ENCODE measurements at regions not wholly inside any gene's neighbourhood (a gene's known extent, or its start where the extent isn't known, plus 50 kb on each side); places are given as distances from the start of the nearest gene placed in this dataset.
A peak's percentile ranks its signal among the peaks of the same experiment; 100 is the strongest.

DNA sequence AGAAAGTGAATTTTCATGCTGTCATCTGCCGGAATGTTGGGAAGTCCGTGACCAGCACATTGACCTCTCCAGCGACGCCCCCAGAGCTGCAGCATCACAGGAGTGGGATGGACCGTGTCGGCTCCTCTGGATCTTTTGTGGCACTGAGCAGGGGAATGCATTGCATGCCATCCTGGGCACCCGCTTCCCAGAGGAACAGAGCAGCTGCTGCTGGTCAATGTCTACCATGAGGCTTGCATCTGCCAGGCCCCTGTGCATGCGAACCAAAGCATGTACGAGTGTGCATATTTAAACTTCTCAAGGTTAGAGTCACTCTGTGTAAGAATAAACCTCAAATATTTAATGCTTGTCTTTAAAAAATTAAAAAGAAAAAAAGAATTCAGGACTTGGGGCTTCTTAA lies 414.8 kb downstream of the GADD45G start:
- DNase-seq (ENCODE audit: low read depth in 2 of 2), result no peak

DNA sequence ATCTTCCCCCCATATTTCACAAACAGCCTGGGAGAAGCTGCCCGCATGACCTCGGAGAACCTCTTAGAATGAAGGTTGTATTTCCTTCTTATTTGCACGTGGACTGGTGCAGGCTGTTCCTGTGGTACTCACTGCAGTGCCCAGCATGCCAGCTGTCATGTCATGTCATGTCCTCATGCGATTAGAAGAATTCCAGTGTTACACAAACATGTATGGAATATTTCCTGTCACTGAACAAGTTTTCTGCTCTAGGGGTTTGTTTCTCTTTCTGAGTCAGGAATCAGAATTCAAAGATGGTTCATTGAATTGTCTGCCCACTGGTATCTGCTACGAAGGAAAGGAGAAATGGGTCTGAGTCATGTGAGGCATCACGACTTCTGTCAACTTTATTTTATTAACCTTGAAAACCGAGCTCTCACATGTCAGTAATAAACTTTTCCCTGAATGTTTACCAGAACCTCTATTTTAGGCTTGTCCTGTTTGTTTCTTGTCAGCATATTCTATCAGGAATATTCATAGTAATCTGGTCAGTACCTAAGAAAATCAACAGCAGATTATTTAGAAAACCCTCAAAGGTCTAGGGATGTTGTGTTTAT lies 415.6 kb downstream of the GADD45G start:
- no peak for DNase-seq (ENCODE audit: low read depth in 2 of 2)

DNA sequence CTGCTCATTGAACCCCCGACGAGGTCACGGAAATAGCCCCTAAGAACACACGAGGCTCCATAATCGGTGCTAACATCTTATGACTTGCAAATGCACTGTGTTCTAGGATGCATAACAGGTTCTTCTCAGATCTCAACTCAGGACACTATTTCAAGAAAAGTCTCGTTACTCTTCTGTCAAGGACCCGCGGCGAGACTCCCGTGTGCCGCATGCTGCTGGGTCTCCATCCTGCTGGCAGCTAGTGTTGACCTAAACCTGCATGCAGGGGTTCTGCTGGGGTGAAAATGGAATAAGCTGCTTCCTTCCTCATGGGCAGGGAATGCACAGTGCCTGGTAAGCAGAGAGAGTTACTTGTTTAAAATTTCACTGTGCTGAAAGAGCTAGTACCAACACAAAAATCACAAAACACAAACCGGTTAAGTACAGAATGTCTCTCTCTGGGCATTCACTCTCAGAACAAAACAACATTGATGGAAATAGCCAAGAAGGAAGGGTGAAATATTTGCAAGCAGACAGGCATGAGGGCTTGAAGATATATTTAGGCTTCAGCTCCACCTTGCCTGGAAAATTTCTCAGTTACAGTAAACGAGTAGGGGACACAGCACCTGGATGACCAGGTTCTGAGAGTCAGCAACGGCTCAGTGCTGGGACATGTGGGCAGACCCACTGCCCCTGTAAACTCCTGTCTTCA lies 416.5 kb downstream of the GADD45G start:
- DNase-seq (ENCODE audit: low read depth in 2 of 2), result no peak

DNA sequence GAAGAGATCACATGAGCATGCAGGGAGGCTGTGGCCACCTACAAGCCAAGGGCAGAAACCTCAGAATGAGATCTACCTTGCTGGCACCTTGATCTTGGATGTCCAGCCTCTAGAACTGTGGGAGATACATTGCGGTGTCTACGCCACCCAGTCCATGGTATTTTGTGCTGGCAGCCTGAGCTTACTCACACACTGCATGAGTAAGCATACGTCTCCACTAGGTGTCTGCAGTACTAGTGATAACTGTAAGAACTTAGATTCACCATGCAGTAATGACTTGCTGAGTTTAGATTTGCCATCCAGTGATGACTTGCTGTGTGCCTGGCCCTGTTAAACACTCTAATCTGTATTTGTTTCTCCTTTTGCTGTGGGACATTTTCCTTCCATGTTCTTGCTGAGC lies 417.7 kb downstream of the GADD45G start:
- no peak for DNase-seq (ENCODE audit: low read depth in 2 of 2)

DNA sequence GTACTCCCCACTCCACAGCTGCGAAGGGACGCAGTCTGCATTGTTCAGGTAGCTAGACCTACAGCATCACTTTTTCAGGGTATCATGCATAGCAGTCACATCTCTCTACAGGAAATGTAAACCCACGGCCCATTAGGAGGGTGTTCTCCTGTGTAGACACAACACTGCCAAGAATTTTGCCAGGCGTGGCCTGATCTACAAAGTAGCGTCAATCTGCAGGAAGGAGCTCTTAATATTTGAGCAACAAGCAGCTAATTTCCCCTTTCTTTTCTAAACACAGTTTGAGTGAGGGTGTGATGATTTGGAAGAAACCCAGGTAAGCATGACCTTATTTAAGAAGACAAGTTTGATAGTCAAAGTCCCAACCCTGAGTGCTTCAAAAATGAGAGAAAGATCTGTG lies 419.0 kb downstream of the GADD45G start:
- DNase-seq (ENCODE audit: low read depth in 2 of 2), result no peak

DNA sequence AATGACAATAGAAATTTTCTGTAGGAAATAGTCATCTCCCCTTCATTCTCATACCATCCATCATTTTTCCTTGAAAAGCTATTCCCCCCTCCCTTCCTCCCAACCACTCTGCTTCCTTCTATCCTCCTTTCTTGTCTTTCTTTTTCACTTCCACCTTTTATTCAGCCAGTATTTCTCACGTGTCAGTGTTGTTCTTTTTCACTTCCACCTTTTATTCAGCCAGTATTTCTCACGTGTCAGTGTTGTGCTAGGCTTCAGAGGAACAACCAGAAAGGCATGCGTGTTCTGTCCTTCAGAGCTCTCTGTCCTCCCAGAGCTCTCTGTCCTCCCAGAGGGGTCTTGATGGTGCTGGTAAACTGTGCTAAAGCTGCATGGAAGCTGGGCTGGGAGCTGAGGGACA lies 419.6 kb downstream of the GADD45G start:
- DNase-seq (ENCODE audit: low read depth in 2 of 2), result no peak

DNA sequence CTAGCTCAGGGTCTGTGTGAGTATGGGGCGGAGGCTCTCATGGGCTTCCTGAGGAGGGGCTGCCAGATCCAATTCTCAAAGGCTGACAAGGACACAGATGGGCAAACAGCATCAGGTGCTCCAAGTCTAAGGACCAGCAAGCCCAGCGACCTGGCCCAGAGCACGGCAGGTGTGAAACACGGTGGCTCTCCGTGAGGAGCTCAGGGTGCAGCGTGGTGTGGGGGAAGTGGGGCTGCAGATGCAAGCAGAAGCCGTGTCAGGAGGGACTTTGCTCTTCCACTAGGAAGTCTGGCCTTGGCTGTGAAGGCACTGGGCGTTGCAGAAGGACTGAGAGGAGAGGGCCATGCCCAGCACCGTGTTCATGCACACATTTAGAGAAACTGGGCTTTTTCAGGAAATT lies 420.0 kb downstream of the GADD45G start:
- no peak for DNase-seq (ENCODE audit: low read depth in 2 of 2)

DNA sequence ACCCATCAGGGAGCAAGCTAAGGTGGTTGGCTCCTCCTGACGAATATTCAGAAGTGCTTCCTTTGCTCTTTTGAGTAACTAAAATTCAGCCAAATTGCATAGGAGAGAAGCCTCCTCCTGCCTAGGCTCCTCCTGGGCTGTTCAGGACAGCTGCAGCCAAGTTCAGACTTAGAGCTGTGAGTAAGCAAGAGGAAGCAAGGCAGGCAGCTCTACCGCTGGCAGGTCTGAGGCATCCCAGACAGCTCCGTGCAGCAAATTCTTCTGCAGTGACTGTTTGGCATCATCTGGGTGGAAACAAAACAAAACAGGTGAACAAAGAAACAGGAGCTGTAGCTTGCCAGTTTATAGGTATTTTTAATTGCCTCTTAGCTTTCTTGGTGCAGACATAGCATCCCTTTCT lies 421.0 kb downstream of the GADD45G start:
- no peak for DNase-seq (ENCODE audit: low read depth in 2 of 2)

DNA sequence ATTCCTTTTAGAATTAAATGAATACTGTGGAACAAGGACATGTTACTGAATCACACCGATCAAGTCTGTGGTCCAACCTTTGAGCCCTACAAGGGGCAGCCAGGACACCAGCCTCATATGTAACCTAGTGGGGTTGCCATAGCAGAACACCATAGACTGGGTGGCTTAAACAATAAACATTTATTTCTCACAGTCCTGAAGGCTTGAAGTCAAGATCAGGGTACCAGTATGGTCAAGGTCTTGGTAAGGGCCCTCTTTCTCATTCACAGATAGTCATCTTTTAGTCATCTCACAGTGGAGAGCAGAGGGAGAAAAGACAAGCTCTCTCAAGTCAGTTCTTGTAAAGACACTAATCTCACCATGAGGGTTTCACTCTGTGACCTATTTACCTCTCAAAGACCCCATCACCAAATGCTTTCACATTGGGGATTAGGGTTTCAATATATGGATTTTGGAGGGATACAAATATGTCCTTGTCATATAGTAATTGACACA lies 422.5 kb downstream of the GADD45G start:
- DNase-seq (ENCODE audit: low read depth in 2 of 2), result no peak

DNA sequence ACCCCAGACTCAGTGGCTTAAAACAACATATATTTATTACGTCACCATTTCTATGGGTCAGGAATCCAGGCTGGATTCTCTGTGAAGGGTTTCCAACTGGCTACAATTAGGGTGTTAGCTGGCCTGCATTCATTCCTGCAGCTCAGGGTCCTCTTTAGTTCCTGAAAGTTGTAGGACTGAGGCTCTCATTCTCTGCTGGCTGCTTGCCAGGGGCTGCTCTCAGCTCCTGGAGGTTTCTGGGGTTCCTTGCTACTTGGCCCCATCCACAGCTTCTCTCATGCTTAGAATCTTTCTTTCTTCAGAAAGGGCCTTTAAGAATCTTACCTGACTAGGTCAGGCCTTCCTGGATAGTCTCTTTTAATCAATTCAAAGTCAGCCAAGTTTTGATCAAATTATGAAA lies 424.6 kb downstream of the GADD45G start:
- no peak for DNase-seq (ENCODE audit: low read depth in 2 of 2)

DNA sequence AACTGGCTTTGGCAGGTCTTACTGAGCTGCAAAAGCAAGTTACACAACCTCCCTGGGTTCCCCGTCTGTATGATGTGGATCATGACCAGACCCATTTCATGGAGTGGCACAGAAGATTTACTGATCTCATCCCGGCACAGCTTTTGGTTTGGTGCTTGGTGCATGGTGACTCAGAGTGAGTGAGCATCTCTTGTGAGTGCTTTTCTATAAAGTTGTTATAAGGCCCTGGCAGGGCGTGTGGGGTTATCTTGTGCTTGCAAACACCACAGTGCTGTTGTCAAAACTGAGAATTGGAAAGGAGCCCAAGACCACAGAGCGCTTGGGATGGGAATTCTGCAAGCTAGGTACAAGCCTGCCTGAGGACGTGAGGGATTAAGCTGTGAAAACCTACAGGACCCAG lies 425.2 kb downstream of the GADD45G start:
- no peak for DNase-seq (ENCODE audit: low read depth in 2 of 2)

DNA sequence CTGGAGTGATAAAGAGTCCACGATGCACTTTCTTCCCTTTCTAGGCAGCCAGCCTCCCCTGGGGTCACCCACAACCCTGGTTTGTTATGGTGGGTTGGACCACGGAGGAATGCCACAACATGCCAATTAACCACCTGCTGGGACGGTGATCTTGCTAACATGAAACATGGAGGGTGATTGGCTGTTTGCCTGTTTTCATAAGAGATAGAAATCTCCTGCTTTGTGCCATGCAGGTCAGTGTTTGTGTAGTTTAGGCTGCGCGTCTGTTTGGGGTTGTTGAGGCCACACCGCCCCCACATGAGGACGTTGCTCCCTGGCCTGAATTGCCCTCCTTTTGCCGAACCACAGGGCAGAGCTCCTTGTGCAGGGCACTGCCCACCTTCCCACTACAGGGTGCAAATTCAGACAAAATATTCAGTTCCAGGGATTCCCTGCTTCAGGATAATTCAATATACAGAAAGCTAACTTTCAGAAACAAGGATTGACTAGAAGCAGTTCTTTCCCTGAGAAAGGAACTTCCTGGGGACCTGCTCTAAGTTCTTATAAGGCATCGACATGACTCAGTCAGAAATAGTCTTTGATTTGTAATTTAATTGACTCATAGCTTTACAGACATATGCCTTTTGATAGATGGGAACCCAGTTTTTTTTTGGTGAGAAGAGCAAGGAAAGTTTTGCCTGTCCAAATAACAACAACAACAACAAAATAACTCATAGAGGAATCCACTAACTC lies 427.6 kb downstream of the GADD45G start:
- DNase-seq (ENCODE audit: low read depth in 2 of 2), result no peak

DNA sequence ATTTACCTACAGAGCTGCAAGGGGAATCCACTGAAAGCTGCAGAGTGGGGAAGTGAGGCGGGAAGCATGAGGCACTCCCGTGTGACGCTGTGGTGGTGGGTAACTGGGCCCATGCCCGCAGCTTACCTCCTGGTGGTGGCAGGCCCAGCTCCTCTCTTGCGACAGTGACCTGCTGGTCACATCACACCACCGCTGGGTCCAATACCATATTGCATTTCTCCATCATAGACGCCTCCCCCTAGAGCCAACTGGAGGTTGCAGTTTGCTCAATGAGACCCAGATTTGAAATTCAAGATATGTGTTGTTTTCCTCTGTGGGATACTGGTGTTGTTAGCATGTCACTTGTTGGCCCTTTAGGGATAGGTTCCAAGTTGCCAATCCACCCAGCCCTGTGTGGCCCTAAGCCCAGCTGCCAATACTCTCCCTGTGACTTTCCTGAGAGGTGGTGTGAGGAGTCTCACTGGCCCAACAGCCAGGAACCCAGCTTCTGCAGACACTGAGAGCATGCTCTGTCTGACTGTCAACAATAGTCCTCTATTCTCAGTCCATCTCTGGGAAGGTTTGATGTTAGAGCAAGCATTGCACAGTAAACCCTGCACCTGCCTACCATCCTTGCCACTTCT lies 428.3 kb downstream of the GADD45G start:
- no peak for DNase-seq (ENCODE audit: low read depth in 2 of 2)

DNA sequence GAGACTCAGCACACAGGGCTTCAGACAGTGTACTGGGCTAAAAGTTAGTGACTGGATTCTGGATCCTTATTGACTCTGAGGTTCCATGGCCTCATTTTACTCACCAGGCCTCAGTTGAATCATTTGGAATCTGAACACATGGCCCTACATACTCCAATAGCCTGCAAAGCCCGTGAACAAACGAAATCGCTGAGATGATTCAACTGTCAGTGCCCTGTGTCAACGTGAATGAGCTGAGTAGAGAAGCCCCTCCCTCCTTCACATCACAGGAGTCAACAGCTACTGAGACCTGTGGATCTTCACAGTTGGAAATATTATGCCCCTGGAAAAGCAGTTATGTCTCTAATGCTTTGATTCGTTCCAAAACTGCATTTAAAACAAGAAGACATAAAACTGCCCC lies 429.3 kb downstream of the GADD45G start:
- no peak for DNase-seq (ENCODE audit: low read depth in 2 of 2)

DNA sequence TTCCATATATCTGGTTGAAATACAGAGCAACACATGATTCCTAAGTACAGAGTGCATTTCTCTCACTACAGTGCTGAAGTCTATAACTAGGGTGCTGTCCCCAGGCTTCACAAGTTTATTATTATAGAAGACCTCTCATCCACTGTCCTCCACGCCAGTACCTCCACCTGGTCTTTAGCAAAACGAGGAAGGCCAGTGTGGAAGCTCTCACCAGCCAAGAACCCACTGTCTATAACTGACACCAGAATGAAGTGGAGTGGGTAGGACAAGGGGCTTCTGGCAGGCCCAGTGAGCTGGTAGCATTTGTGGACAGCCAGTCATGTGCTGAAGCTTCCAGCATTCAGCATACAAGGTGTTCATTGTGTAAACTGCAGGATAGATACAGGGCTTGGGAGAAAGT lies 430.7 kb downstream of the GADD45G start:
- DNase-seq (ENCODE audit: low read depth in 2 of 2), result no peak

DNA sequence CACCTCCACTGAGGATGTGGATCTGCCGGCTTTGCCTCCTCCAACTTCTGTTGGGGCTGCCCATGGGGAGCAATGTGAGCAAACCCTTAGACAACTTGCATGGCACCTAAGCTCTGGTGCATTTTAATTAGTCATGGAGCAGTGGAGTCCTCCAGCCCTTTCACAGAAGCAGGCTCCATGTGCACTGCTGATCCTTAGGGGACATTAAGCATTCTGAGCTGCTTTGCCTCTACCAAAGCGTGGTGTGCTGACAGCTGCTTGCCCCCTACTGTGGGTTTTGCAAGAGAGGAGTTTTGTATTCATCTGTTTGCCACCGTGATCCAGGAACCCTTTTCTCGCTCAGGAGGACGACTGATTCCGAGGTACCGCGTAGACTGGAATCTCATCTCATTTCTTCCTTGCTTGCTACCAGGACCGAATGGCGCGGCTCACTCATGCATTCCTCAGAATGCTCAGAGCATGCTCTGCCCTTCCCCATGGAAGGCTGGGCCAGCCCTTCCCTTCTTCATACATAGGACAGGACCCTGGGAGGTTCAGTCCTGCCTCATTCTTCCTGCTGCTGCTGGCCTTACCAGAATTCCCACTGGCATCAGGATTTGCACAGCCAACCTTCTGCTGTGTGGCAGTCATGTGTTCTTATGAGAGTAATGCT lies 432.5 kb downstream of the GADD45G start:
- no peak for DNase-seq (ENCODE audit: low read depth in 2 of 2)

DNA sequence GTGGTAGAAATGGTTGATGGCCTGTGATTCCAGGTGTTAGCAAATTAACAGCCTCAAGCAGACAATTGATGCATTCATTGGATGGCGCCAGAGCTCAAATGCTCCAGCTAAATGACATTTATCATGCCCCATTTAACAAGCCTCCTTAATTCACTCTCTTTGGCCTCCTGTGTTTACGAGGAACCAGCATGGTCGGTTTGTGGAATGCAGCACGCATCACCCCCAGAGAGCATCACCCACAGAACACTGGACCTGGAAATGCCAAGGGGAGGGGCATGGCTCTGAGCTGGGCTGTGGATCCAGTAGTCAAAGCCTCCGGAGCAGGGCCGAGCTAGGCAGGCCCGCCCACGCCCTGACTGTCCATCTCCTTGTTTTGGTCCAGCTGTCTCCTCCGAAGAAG lies 434.0 kb downstream of the GADD45G start:
- no peak for DNase-seq (ENCODE audit: low read depth in 2 of 2)

DNA sequence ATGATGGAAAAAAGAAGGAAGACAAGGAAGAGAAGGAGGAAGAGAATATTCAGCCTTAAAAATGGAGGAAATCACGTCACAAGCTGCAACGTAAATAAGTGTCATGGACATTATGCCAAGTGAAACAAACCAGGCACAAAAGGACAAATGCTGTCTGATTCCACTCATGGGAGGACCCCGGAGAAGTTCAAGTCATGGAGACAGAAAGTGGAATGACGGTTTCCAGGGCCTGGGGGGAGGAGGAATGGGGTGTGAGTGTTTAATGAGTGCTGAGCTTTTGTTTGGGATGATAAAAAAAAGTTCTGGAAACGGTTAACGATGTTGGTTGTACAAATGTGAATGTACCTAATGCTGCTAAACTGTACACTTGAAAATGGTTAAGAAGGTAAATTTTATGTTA lies 439.5 kb downstream of the GADD45G start:
- DNase-seq (ENCODE audit: low read depth in 2 of 2), result peak; percentile 10 to 38

DNA sequence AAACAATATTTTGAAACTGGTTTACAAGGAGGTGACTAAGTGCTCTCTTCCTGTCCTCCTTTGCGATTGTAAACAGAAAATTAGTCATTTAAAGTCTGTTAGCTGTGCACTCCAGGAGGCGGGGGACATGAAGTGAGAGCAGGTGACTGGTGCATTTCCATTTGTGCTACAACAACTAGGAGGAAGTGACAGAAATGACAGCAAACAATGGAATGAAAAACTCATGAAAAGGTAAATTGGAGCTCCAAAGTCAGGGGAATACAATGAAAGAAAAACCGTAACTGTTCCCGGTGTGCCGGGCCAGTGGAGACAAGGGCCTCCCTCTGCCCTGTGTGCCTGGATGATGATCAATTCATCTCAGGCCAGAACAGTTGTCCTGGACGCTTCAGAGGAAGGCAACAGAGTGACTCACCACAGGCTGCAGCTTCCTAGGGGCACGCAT lies 439.9 kb downstream of the GADD45G start:
- peak; percentile 57 to 71 for DNase-seq (ENCODE audit: low read depth in 2 of 2)

DNA sequence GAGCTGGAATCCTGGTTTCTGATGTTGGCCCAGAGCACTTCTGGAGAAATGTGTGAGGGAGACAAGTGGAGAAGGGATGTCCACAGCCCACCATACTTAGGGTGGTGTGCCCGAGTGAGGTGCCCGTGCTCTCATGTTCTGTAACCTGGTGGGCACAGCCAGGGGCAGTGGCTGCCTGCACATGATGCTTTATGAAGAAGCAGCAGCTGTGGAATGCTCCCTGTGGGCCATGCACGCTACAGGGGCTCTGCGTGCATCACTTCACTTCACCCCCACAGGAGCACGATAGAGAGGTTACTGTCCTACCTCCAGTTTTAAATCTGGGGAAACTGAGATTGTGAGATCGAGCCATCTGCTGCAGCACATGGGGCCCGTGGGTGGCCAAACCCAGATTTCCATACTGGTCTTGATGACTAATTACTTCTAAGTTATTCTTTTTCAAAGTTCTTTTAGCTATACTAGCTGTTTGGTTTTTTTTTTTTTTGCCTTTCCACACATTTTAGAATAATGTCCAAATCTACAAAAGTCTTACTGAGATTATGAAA lies 441.6 kb downstream of the GADD45G start:
- no peak for DNase-seq (ENCODE audit: low read depth in 2 of 2)

DNA sequence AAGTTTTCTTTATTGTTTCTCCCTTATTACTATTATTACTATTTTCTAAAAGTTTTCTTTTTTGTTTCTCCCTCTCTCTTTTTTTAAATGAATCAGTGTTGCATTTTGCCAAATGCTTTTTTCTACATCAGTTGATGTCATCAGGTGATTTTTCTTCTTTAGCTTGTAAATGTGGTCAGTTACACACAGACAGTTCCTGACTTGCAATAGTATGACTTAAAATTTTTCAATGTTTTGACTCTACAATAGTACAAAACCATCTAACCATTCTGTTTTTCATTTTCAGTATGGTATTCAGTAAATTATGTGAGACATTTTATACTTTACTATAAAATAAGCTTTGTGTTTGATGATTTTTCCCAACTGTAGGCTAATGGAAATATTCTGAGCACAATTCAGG lies 443.0 kb downstream of the GADD45G start:
- DNase-seq (ENCODE audit: low read depth in 2 of 2), result no peak

DNA sequence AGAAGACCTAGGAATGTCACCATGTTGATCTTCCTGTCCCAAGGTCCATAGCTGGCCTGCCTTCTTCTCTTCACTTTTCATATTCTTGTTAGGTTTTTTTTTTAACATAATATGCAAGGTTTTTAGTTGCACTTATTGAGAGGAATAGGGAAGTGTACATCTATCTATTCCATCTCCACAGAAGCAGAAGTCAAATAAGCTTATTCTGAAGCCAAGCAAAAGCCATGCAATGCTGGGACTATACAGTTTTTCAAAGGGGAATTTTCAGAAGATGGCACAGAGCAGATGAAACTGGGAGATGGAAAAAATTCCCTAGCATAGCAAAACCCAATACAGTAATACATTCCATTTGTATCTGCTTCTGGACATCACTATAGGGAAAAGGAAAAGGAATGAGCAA lies 447.6 kb downstream of the GADD45G start:
- no peak for DNase-seq (ENCODE audit: low read depth in 2 of 2)

Data from lung microvascular endothelial cell (primary cell).